Ascending aorta (tissue), 2 donors: ENCODE measurements at regions not wholly inside any gene's neighbourhood (a gene's known extent, or its start where the extent isn't known, plus 50 kb on each side); places are given as distances from the start of the nearest gene placed in this dataset.
"Not testable (repeated sequence)": the region's sequence is repeated elsewhere in the genome, so short reads cannot be mapped to it uniquely, and the experiment has no call there.

ENCODE experiments used
- DNase-seq, 2 donors: peaks; one replicate each; pipeline ENCODE4 v3.0.0-alpha.2; 2019; ENCODE audit warnings: low spot score in 2 of 2
- H3K27ac ChIP-seq, 2 donors: fragments of 200-600 bp; sonication (generic); one replicate each; pipeline ENCODE4 v1.5.1; 2016 to 2017; ENCODE audit warnings: mild to moderate bottlenecking in 1 of 2
- H3K27me3 ChIP-seq: fragments of 200-600 bp; sonication (generic); one replicate; pipeline ENCODE4 v1.5.1; 2017
- H3K36me3 ChIP-seq, 2 donors: fragments of 200-600 bp; sonication (generic); one replicate each; pipeline ENCODE4 v1.5.1; 2016
- H3K4me1 ChIP-seq, 2 donors: fragments of 200-600 bp; sonication (generic); one replicate each; pipeline ENCODE4 v1.5.1; 2016 to 2017; ENCODE audit warnings: mild to moderate bottlenecking in 1 of 2
- H3K4me3 ChIP-seq, 2 donors: fragments of 200-600 bp; sonication (generic); one replicate each; pipeline ENCODE4 v1.5.1; 2016 to 2017; ENCODE audit warnings: mild to moderate bottlenecking in 1 of 2
- H3K9me3 ChIP-seq, 2 donors: fragments of 200-600 bp; sonication (generic); one replicate each; pipeline ENCODE4 v1.5.1; 2016
- intact Hi-C: fragments of 100-400 bp; cut with DNase I; formaldehyde crosslinking; loops from one replicate; pipeline ENCODE4 v1.15.1; 2023
- TF ChIP-seq, protein P1 (sequence below), 3 experiments: fragments of 200-600 bp in 2 of 3; fragments of 450-650 bp in 1 of 3; sonication (generic) in 2 of 3; IDR thresholded peaks; one replicate each; pipeline ENCODE4 v1.5.1; 2016 to 2019; ENCODE audit warnings: antibody characterized with exemption in 3 of 3, mild to moderate bottlenecking in 1 of 3, moderate library complexity in 1 of 3

DNA sequence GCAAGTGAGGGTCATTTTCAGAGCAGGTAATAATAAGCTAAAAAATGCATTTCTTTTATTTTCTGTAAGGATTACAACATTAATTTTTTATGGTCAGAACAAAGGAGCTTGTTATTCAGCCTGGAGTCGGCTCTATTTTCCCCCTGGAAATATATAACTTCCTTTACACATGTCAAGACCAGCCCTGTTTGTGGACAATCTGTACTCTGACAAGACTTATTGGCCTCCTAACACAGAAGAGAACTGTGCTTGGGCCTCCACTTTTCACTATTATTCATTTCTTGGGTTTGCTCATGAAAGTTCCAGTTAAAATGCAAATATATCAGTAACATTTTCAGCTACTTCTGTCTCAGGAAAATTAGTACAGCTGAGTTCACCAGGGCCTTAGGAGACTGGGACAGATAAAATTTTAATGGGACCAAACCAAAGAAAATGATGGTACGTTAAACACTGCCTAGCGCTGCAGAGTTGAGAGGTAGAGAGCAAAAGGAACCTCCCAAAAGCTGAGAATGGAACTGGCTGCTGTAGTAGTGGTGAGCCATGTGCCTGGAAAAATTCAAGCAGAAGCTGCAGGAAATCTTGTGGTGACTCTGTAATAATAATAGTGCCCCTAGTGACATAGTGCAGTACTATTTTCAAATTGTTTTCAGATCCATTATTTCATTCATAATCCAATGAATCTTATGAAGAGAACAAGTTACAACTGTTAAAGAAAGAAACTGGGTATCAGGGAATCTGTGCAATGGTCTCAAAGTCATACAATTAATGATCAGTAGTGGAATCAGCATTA, 227.2 kb upstream of the KIAA1217 start:
- no peaks in the 10 kb centered on the region for H3K27me3 ChIP-seq
- H3K27ac ChIP-seq, result no peak overlapping the region
- TF ChIP-seq, protein P1, sequence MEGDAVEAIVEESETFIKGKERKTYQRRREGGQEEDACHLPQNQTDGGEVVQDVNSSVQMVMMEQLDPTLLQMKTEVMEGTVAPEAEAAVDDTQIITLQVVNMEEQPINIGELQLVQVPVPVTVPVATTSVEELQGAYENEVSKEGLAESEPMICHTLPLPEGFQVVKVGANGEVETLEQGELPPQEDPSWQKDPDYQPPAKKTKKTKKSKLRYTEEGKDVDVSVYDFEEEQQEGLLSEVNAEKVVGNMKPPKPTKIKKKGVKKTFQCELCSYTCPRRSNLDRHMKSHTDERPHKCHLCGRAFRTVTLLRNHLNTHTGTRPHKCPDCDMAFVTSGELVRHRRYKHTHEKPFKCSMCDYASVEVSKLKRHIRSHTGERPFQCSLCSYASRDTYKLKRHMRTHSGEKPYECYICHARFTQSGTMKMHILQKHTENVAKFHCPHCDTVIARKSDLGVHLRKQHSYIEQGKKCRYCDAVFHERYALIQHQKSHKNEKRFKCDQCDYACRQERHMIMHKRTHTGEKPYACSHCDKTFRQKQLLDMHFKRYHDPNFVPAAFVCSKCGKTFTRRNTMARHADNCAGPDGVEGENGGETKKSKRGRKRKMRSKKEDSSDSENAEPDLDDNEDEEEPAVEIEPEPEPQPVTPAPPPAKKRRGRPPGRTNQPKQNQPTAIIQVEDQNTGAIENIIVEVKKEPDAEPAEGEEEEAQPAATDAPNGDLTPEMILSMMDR (IDR thresholded peaks at IDR 0.05), result no peak
- H3K9me3 ChIP-seq, result no peaks in the 10 kb centered on the region
- no peak overlapping the region for H3K4me3 ChIP-seq
- intact Hi-C loops, result no loop called here
- no peak for DNase-seq
- H3K36me3 ChIP-seq, result no peaks in the 10 kb centered on the region
- no peaks in the 10 kb centered on the region for H3K4me1 ChIP-seq

DNA sequence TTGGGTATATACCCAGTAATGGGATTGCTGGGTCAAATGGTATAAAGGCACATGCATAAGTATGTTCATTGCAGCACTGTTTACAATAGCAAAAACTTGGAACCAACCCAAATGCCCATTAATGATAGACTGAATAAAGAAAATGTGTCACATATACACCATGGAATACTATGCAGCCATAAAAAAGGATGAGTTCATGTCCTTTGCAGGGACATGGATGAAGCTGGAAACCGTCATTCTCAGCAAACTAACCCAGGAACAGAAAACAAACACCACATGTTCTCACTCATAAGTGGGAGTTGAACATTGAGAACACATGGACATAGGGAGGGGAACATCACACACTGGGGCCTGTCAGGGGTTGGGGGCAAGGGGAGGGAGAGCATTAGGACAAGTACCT, 224.5 kb upstream of the KIAA1217 start:
- H3K9me3 ChIP-seq, intact Hi-C loops, H3K27ac ChIP-seq, H3K36me3 ChIP-seq, H3K27me3 ChIP-seq, DNase-seq, H3K4me3 ChIP-seq, H3K4me1 ChIP-seq: not testable (repeated sequence)

DNA sequence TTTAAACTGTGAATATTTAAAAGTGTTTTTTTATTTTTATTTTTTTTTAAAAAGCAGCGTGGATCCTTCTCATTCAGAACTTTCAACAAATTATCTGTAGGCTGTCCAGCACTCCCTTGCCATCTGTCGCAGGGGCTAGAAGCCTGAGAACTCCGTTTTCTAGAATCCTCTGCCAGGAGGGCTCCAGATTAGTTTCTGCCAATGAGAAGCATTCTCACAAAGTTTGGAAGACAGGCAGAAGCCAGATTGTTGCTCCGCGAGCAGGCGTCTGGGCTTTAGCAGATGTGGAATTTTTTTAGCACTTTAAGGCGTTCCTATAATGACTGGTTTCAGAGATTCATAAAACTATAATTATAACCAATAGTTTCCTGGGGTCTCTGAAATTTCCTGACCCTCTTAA, 220.9 kb upstream of the KIAA1217 start:
- no peak for DNase-seq
- Histone ChIP-seq H3K27ac (no peak overlapping the region), H3K27me3 (no peaks in the 10 kb centered on the region), H3K9me3 (no peaks in the 10 kb centered on the region), H3K36me3 (no peaks in the 10 kb centered on the region), H3K4me3 (no peak overlapping the region), H3K4me1 (no peaks in the 10 kb centered on the region)
- TF ChIP-seq, protein P1 (IDR thresholded peaks at IDR 0.05), result no peak
- intact Hi-C loops, result no loop called here

DNA sequence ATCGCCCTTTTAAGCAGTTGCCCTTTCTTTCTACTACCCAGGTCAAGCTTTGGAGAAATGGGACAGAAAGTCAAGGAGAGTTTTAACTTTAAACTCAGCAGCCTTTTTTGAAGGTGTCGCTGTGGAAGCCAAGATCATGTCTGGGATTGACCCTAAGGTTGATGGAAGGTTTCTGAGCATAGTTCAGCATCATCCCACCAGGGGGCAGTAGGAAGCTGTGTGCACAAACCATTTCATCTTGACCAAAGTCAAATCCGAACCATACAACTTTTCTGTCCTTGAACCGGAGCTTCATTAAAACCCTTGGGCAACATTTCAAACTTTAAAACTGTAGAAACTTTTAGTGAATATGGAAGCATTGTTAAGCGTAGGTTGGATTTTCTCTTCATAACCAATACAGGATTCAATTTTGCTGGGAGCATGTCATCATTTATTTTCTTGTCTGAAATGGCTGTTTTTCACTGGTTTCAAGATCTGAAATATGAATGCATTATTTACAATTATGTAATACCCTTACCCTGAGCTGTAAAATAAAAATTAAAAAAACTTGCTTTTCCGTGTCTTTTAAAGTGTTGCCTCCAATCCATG, 214.4 kb upstream of the KIAA1217 start:
- no peaks in the 10 kb centered on the region for H3K9me3 ChIP-seq
- H3K27ac ChIP-seq, result no peak overlapping the region
- H3K4me3 ChIP-seq, result peak overlapping the region in 1 of 2 donors; percentile 20
- H3K27me3 ChIP-seq, result no peaks in the 10 kb centered on the region
- TF ChIP-seq, protein P1 (IDR thresholded peaks at IDR 0.05), result peak; percentile 58 to 82 (median 79)
- peak in 1 of 2 donors; percentile 69 for DNase-seq
- intact Hi-C loops, result loop anchor here (1.0 to 2.0 kb wide), 3 partner anchors 202 to 524 kb away; no protein-coding TSS in a partner anchor
- H3K4me1 ChIP-seq, result no peaks in the 10 kb centered on the region
- H3K36me3 ChIP-seq, result no peaks in the 10 kb centered on the region

DNA sequence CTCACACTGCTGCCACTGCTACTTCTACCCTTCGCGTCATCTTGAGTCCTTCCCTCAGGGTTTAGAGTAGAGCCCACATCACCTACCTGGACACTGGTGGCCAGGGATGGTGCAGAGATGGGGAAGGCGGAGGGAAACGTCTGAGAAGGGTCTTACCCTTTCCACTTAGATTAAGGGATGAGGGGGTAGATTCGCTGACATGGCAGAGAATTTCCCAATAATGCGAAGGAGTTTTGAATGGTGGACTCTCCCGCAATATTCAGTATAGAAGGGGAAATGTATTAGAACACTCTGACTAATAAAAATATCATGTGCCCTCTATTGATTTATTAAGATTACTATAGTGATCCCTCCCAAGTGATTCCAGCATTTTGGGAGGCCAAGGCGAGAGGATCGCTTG, 209.5 kb upstream of the KIAA1217 start:
- DNase-seq, result no peak
- H3K4me3 ChIP-seq, result no peak overlapping the region
- H3K36me3 ChIP-seq, result no peaks in the 10 kb centered on the region
- TF ChIP-seq, protein P1 (IDR thresholded peaks at IDR 0.05), result no peak
- intact Hi-C loops, result no loop called here
- no peaks in the 10 kb centered on the region for H3K9me3 ChIP-seq
- H3K4me1 ChIP-seq, result no peaks in the 10 kb centered on the region
- no peaks in the 10 kb centered on the region for H3K27me3 ChIP-seq
- H3K27ac ChIP-seq, result no peak overlapping the region

DNA sequence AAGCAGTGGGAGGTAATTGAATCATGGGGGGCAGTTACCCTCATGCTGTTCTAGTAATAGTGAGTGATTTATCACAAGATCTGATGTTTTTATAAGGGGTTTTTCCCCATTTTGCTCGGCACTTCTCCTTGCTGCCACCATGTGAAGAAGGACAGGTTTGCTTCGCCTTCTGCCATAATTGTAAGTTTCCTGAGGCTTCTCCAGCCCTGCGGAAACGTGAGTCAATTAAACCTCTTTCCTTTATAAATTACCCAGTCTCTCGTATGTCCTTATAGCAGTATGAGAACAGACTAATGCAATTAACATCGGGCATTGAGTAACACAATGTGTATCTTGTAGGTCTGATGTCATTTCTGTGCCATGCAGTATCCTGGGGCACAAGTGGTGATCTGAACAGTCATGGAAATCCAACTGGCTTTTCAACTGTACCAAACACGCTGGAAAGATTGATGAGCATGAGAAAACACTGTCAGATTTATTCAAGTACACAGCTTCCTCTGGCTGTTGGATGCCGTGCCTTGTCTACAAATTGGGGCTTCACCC, 208.6 kb upstream of the KIAA1217 start:
- H3K27me3 ChIP-seq, result no peaks in the 10 kb centered on the region
- no peaks in the 10 kb centered on the region for H3K9me3 ChIP-seq
- DNase-seq, result no peak
- no peaks in the 10 kb centered on the region for H3K4me1 ChIP-seq
- H3K4me3 ChIP-seq, result no peak overlapping the region
- H3K36me3 ChIP-seq, result no peaks in the 10 kb centered on the region
- no peak overlapping the region for H3K27ac ChIP-seq
- intact Hi-C loops, result no loop called here
- TF ChIP-seq, protein P1 (IDR thresholded peaks at IDR 0.05), result no peak
